G401 (cell line): ENCODE measurements at regions not wholly inside any gene's neighbourhood (a gene's known extent, or its start where the extent isn't known, plus 50 kb on each side); places are given as distances from the start of the nearest gene placed in this dataset.
"Not testable (repeated sequence)": the region's sequence is repeated elsewhere in the genome, so short reads cannot be mapped to it uniquely, and the experiment has no call there.

ENCODE experiments used
- DNase-seq: peaks from one replicate; pipeline ENCODE4 v3.0.0-alpha.2; 2015; ENCODE audit warnings: low spot score
- in situ Hi-C: cut with HindIII; loops from 2 replicates; pipeline ENCODE4 v1.10.0; 2016; ENCODE audit warnings: low sequenced_read_pairs, mixed read lengths

- DNase-seq, in situ Hi-C loops: not testable (repeated sequence)
These were observed 52.2 kb upstream of the FRG2C start for GRCh38 chr3:75611724-75612460.
